ENCODE measurements at regions not wholly inside any gene's neighbourhood (a gene's known extent, or its start where the extent isn't known, plus 50 kb on each side); places are given as distances from the start of the nearest gene placed in this dataset.
"Not testable (repeated sequence)": the region's sequence is repeated elsewhere in the genome, so short reads cannot be mapped to it uniquely, and the experiment has no call there.

GRCh38 chr9:19876569-19877316 is 87.9 kb upstream of the SLC24A2 start:
- CTCF ChIA-PET (ENCODE audit: unreplicated experiment) = no interaction called here

GRCh38 chr9:19875291-19875920 is 86.6 kb upstream of the SLC24A2 start:
- no TSS peak for BruUV-seq (replicated peaks)
- CTCF ChIA-PET (ENCODE audit: unreplicated experiment) = no interaction called here

More at GRCh38 chr9:19876569-19877316, 87.9 kb upstream of the SLC24A2 start:
- H4K20me1 ChIP-seq (ENCODE audit: insufficient read depth, low read length) = no peaks in the 10 kb centered on the region
- no peaks in the 10 kb centered on the region for H3K4me1 ChIP-seq (ENCODE audit: insufficient read depth, low read length, poor library complexity, severe bottlenecking)
- no peaks in the 10 kb centered on the region for H3K36me3 ChIP-seq (ENCODE audit: insufficient read depth, low read length)
- BruUV-seq (replicated peaks) = no TSS peak
- no peaks in the 10 kb centered on the region for H3K9me2 ChIP-seq (ENCODE audit: insufficient read depth, low read length)
- POLR2A ChIA-PET = no interaction called here
- no peak overlapping the region for H3K4me3 ChIP-seq (ENCODE audit: low read depth, low read length, poor library complexity, severe bottlenecking)
- no peak overlapping the region for H3K4me2 ChIP-seq (ENCODE audit: low read length)
- H3K79me2 ChIP-seq (ENCODE audit: insufficient read depth, low read depth, low read length) = no peaks in the 10 kb centered on the region
- no peak overlapping the region for H3K27ac ChIP-seq (ENCODE audit: low read depth, low read length, poor library complexity, severe bottlenecking)
- TF ChIP-seq CTCF (conservative IDR thresholded peaks at IDR 0.05; ENCODE audit: low read length) (no peak), EZH2phosphoT487 (IDR thresholded peaks at IDR 0.05; ENCODE audit: borderline replicate concordance, low read depth, low read length) (no peak)
- no peak for DNase-seq (ENCODE audit: low spot score)
- H2AFZ ChIP-seq (ENCODE audit: low read length) = no peak overlapping the region
- intact Hi-C loops (cut with micrococcal nuclease; ENCODE audit: unreplicated experiment) = no loop called here
- no peaks in the 10 kb centered on the region for H3K9me3 ChIP-seq (ENCODE audit: low read length)

GRCh38 chr9:19873188-19873587 is 84.4 kb upstream of the SLC24A2 start:
- intact Hi-C loops (cut with micrococcal nuclease; ENCODE audit: unreplicated experiment); H3K79me2 ChIP-seq (ENCODE audit: insufficient read depth, low read depth, low read length); H3K4me2 ChIP-seq (ENCODE audit: low read length); H3K9me2 ChIP-seq (ENCODE audit: insufficient read depth, low read length); BruUV-seq (replicated peaks); H4K20me1 ChIP-seq (ENCODE audit: insufficient read depth, low read length); H3K4me3 ChIP-seq (ENCODE audit: low read depth, low read length, poor library complexity, severe bottlenecking); H3K9me3 ChIP-seq (ENCODE audit: low read length); H3K36me3 ChIP-seq (ENCODE audit: insufficient read depth, low read length); H3K4me1 ChIP-seq (ENCODE audit: insufficient read depth, low read length, poor library complexity, severe bottlenecking); H2AFZ ChIP-seq (ENCODE audit: low read length); POLR2A ChIA-PET; CTCF ChIA-PET (ENCODE audit: unreplicated experiment); H3K27ac ChIP-seq (ENCODE audit: low read depth, low read length, poor library complexity, severe bottlenecking); DNase-seq (ENCODE audit: low spot score): not testable (repeated sequence)

More at GRCh38 chr9:19875291-19875920, 86.6 kb upstream of the SLC24A2 start:
- Histone ChIP-seq H4K20me1 (ENCODE audit: insufficient read depth, low read length) (no peaks in the 10 kb centered on the region), H2AFZ (ENCODE audit: low read length) (no peak overlapping the region), H3K4me3 (ENCODE audit: low read depth, low read length, poor library complexity, severe bottlenecking) (no peak overlapping the region), H3K9me2 (ENCODE audit: insufficient read depth, low read length) (no peaks in the 10 kb centered on the region), H3K4me1 (ENCODE audit: insufficient read depth, low read length, poor library complexity, severe bottlenecking) (no peaks in the 10 kb centered on the region), H3K79me2 (ENCODE audit: insufficient read depth, low read depth, low read length) (no peaks in the 10 kb centered on the region), H3K27ac (ENCODE audit: low read depth, low read length, poor library complexity, severe bottlenecking) (no peak overlapping the region), H3K4me2 (ENCODE audit: low read length) (no peak overlapping the region), H3K9me3 (ENCODE audit: low read length) (no peaks in the 10 kb centered on the region), H3K36me3 (ENCODE audit: insufficient read depth, low read length) (no peaks in the 10 kb centered on the region)
- TF ChIP-seq EZH2phosphoT487 (IDR thresholded peaks at IDR 0.05; ENCODE audit: borderline replicate concordance, low read depth, low read length) (no peak), CTCF (conservative IDR thresholded peaks at IDR 0.05; ENCODE audit: low read length) (no peak)
- no peak for DNase-seq (ENCODE audit: low spot score)
- POLR2A ChIA-PET = interaction anchor here (0.5 to 1.0 kb wide), 5 partner anchors 11 to 1189 kb away, joined by 3 to 5 read pairs (median 4); no protein-coding TSS in a partner anchor
- intact Hi-C loops (cut with micrococcal nuclease; ENCODE audit: unreplicated experiment) = no loop called here

Data from OCI-LY7 (cell line).